ENCODE measurements at regions not wholly inside any gene's neighbourhood (a gene's known extent, or its start where the extent isn't known, plus 50 kb on each side); places are given as distances from the start of the nearest gene placed in this dataset.

DNA sequence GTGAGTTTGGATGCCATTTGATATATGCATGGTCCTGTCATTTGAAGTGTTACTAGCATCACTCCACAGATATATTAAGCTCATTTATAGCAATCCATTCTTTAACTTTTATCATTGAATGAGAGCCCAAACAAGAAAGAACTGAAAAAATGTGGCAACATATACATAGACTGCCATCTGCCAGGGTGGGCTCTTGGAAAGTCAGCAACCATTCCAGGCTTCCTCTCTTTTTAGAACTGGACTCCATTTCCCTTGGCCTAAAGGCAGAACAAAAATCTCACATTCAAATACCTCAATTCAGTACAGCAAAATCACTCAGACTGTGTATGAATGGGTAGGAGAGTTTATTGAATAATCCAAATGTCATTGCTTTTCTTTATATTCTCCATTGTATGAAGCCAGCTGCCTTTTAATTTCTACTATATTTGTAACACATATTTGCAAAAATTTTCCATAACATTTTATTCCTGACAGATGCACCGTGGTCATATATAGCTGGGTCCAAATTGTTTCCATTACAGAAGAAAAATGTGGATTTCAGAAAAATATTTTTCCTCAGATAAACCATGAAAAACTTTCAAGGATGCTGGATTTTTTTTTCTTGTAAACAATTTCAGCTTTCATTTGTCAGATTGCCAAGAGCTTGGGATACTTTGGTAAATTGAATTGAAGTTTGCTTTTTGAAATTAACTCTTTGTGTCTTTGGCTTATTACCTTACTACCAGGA, 1252.3 kb upstream of the SEL1L start:
- Histone ChIP-seq H3K79me2 (ENCODE audit: insufficient read depth, low read length) (no peaks in the 10 kb centered on the region), H3K9ac (ENCODE audit: insufficient read depth, low read length, poor library complexity, severe bottlenecking) (no peak overlapping the region), H3K4me1 (ENCODE audit: control insufficient read depth in 1 of 2, insufficient read depth in 2 of 2, low read length in 2 of 2) (no peaks in the 10 kb centered on the region), H3K36me3 (replicated peaks in 1 of 2; ENCODE audit: control insufficient read depth in 1 of 2, insufficient read depth in 2 of 2, low read length in 2 of 2) (no peaks in the 10 kb centered on the region), H2AFZ (ENCODE audit: insufficient read depth, low read depth, low read length, poor library complexity, severe bottlenecking) (no peak overlapping the region), H3K9me3 (replicated peaks in 1 of 2; ENCODE audit: control insufficient read depth in 1 of 2, insufficient read depth in 1 of 2, low read length in 2 of 2) (no peaks in the 10 kb centered on the region), H3K4me3 (replicated peaks in 1 of 3; ENCODE audit: low read depth in 2 of 3, low read length in 3 of 3) (no peak overlapping the region), H3K4me2 (replicated peaks; ENCODE audit: extremely low read depth, low read length, poor library complexity, severe bottlenecking) (no peak overlapping the region), H4K20me1 (ENCODE audit: insufficient read depth, low read length) (no peaks in the 10 kb centered on the region), H3K27ac (ENCODE audit: low read depth in 1 of 2, low read length in 2 of 2) (no peak overlapping the region), H3K27me3 (ENCODE audit: control insufficient read depth in 2 of 2, insufficient read depth in 2 of 2, low read length in 2 of 2) (no peaks in the 10 kb centered on the region)
- DNase-seq, result no peak
- H3K27me3 Mint-ChIP-seq (ENCODE audit: low read depth in 3 of 3), result no peaks in the 10 kb centered on the region
- no peak overlapping the region for H3K27ac Mint-ChIP-seq
- H3K4me3 Mint-ChIP-seq, result no peak overlapping the region
- H3K36me3 Mint-ChIP-seq, result no peaks in the 10 kb centered on the region
- intact Hi-C loops (cut with micrococcal nuclease), result no loop called here
- no CpG with 5 or more reads among the region's 1 CpG for WGBS (ENCODE audit: insufficient coverage)
- H3K4me1 Mint-ChIP-seq, result no peaks in the 10 kb centered on the region
- no peak for TF ChIP-seq CTCF (IDR thresholded peaks at IDR 0.05)
- H3K9me3 Mint-ChIP-seq, result peaks cover 0 to 8% (median 2%) of the 10 kb centered on the region in 7 donors

GRCh38 chr14:82786483-82786880, 1252.8 kb upstream of the SEL1L start:
- Histone ChIP-seq H3K4me2 (replicated peaks; ENCODE audit: extremely low read depth, low read length, poor library complexity, severe bottlenecking) (no peak overlapping the region), H4K20me1 (ENCODE audit: insufficient read depth, low read length) (no peaks in the 10 kb centered on the region), H3K4me1 (ENCODE audit: control insufficient read depth in 1 of 2, insufficient read depth in 2 of 2, low read length in 2 of 2) (no peaks in the 10 kb centered on the region), H3K27me3 (ENCODE audit: control insufficient read depth in 2 of 2, insufficient read depth in 2 of 2, low read length in 2 of 2) (no peaks in the 10 kb centered on the region), H3K36me3 (replicated peaks in 1 of 2; ENCODE audit: control insufficient read depth in 1 of 2, insufficient read depth in 2 of 2, low read length in 2 of 2) (no peaks in the 10 kb centered on the region), H2AFZ (ENCODE audit: insufficient read depth, low read depth, low read length, poor library complexity, severe bottlenecking) (no peak overlapping the region), H3K9ac (ENCODE audit: insufficient read depth, low read length, poor library complexity, severe bottlenecking) (no peak overlapping the region), H3K79me2 (ENCODE audit: insufficient read depth, low read length) (no peaks in the 10 kb centered on the region), H3K27ac (ENCODE audit: low read depth in 1 of 2, low read length in 2 of 2) (no peak overlapping the region), H3K9me3 (replicated peaks in 1 of 2; ENCODE audit: control insufficient read depth in 1 of 2, insufficient read depth in 1 of 2, low read length in 2 of 2) (no peaks in the 10 kb centered on the region), H3K4me3 (replicated peaks in 1 of 3; ENCODE audit: low read depth in 2 of 3, low read length in 3 of 3) (no peak overlapping the region)
- Mint-ChIP-seq H3K4me1 (no peaks in the 10 kb centered on the region), H3K4me3 (no peak overlapping the region), H3K27me3 (ENCODE audit: low read depth in 3 of 3) (no peaks in the 10 kb centered on the region), H3K27ac (no peak overlapping the region), H3K9me3 (peaks cover 0 to 8% (median 2%) of the 10 kb centered on the region in 7 donors), H3K36me3 (no peaks in the 10 kb centered on the region)
- intact Hi-C loops (cut with micrococcal nuclease), result no loop called here
- WGBS (ENCODE audit: insufficient coverage), result no CpG with 5 or more reads among the region's 3 CpGs
- no peak for DNase-seq
- no peak for TF ChIP-seq CTCF (IDR thresholded peaks at IDR 0.05)

All from CD14-positive monocyte (primary cell).